Activated CD4-positive, CD25-positive, alpha-beta regulatory T cell (primary cell): ENCODE measurements at regions not wholly inside any gene's neighbourhood (a gene's known extent, or its start where the extent isn't known, plus 50 kb on each side); places are given as distances from the start of the nearest gene placed in this dataset.

ENCODE experiments used
- DNase-seq, 4 experiments: peaks; one replicate each; lab custom pipeline; 2025; lab: John Stamatoyannopoulos, UW

- no peak for DNase-seq
These were observed 1086.5 kb downstream of the EFNA5 start for GRCh38 chr5:106584268-106584667.

GRCh38 chr5:106578736-106579135, 1092.0 kb downstream of the EFNA5 start:
- DNase-seq = no peak

DNA sequence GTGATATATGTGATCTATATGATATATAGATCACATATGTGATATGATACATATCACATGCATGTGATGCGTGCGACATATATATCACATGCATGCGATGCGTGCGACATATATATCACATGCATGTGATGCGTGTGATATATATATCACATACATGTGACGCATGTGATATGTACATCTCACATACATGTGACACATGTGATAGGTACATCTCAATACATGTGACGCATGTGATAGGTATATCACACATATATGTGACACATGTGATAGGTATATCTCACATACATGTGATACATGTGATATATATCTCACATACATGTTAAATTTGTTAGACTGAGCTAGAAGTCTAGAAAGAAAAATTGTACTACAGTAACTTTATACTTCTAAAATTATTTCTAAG, 1095.9 kb downstream of the EFNA5 start:
- DNase-seq = no peak

GRCh38 chr5:106566031-106566430, 1104.7 kb downstream of the EFNA5 start:
- DNase-seq = no peak

DNA sequence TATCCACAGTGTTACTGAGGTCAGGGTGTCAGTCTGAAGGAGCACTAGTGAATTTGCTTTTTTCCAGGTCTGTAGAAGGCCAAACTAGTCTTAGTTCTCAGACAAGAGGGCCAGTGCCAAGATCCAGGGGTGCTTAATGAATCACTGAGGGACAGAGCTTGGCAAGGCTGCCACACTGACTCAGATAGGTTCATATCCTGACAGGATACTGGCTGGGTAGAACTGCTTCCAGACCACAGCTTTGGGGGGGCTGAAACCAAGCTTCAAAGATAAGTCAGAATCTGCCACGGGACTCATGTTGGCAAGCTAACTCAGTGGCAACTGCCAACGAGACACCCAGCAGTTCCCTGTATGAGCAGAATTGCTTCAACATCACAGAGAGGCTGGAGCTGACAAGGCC, 1125.4 kb downstream of the EFNA5 start:
- no peak for DNase-seq

DNA sequence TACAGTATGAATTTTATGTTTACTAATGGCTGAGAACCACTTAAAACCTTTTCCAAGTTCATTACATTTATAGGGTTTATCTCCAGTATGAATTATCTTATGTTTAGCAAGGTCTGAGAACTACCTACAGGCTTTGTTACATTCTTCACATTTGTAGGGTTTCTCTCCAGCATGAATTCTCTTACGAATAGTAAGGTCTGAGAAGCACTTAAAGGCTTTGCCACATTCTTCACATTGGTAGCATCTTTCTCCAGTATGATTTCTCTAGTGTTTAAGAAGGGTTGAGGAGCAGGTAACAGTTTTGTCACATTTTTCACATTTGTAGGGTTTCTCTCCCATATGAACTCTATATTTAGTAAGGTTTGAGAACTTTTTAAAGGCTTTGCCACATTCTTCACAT, 1127.4 kb downstream of the EFNA5 start:
- no peak for DNase-seq

DNA sequence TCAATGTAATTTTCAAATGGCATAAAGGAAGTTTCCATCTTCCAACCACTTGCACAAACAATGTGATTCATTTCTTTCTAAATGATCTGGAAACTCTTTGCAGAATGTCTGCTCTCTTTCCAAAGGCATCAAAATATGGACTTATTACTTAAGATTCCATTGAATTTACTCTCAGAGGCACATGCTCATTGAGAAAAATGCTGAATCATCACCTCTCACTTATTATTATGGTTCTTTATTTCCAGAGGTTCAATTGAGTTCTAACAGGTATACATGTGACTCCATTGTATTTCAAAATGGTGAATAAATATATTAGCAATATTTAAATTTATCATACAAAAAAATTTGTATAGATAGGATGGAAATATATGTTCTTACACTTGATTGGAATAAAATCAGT, 1140.6 kb downstream of the EFNA5 start:
- DNase-seq = no peak

GRCh38 chr5:106525438-106525837, 1145.3 kb downstream of the EFNA5 start:
- no peak for DNase-seq

DNA sequence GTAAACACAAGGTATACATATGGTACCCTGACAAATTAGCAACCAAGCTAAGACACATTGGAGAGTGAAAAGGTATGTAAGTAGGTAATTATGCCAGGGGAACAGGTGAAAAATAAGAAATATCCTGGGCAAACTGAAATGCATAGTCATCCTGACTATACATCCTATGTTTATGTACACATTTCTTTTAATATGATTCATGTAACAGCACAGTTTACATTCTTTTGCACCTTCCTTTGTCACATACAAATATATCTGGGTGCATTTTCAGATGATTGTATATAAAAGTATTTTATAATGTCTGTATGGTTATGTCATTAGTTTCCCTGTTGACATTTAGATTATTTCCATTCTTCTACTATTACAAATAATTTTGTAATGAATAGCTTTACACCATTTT, 1146.9 kb downstream of the EFNA5 start:
- DNase-seq = no peak

GRCh38 chr5:106522296-106522695, 1148.4 kb downstream of the EFNA5 start:
- no peak for DNase-seq

DNA sequence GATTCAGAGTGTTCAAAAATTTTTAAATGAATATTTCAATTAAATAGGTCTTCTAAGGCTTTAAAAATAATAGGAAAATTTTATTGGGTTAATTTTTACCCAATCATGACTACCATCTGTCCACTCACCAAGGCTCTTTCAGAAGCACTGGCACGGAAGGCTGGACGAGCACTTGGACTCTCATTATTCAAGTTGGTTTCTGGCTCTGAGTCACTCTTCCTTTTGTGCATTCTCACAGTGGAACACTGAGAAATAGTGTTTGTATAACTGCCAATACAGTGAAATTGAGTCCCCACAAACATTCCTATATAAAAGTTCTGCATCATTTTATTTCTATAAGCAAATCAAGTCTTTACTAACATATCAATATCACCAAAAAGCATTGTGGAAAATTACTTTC, 1149.0 kb downstream of the EFNA5 start:
- no peak for DNase-seq

DNA sequence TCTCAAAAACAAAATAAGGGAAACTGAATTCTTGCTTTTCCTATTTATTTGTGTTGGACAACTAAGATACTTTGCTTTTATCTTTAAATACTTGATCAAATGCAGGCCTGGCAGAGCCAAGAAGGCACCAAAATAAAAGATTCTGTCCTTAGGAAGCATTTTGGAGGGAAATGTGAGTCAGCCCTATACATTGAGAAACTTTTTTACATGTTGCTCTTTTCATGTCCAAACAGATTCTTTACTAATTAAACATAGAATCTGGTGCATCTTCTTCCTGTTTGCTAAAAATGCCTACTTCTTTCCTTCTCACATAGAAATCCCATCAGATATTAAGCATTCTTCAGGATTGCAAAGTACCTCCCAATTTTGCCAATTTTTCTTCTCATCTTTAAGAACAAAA, 1160.4 kb downstream of the EFNA5 start:
- no peak for DNase-seq

- DNase-seq = no peak
These were observed 1161.8 kb downstream of the EFNA5 start for GRCh38 chr5:106508894-106509293.

GRCh38 chr5:106493910-106494309, 1176.8 kb downstream of the EFNA5 start:
- no peak for DNase-seq

DNA sequence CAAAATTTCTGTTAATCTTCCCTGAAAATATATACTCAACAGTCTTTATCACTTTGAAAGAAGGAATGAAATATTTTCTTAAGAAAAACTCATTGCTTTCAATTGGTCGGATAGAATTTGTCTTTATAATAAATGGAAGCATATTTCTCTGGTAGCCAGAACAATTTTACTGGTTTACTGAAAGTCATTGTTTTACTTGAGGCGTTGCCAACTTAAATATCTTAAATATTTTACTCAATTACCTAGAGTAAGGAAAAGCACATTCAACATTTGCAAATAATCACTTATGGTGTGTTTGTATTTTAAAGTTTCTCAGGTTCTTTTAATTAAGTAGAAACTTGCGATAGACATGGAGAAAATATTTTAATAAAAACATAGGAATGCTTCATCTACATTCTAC, 1181.7 kb downstream of the EFNA5 start:
- no peak for DNase-seq

DNA sequence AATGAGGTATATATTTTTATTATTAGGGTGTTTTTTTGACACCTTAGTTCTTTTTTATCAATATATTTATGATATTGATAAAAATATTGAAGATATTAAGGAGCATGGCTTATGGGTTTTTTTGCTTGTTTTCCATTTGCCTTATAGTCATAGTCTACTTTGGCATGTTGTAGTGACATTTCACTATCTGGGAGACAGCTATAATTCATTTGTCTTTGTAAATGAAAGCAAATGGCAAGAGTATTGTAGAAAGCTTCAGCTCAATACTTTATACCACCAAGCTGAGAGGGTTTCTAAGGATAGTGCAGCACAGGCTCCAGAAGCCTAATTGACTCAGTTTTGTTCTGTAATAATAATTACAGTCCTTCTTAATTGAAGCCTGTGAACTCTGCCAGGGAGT, 1182.3 kb downstream of the EFNA5 start:
- no peak for DNase-seq

DNA sequence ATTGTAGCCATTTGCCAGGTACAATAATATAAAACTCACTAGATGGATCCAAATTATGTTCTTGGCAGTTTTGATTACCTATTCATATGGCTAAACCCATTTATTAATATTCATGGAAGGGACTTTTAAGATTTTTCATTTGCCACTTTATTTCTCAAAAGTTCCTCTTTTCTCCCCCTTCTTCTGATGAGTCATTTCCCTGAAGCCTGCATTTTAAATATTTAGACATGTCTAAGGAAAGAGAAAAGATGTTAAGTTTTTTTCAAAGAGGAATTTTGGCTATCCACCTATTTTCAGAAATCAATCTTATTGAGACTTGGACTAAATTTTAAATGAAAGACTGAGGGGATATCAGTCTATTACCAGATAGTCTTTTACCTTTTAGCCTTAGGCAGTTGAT, 1189.4 kb downstream of the EFNA5 start:
- no peak for DNase-seq

GRCh38 chr5:106476630-106477029, 1194.1 kb downstream of the EFNA5 start:
- DNase-seq = no peak

GRCh38 chr5:106474066-106474465, 1196.7 kb downstream of the EFNA5 start:
- DNase-seq = no peak

DNA sequence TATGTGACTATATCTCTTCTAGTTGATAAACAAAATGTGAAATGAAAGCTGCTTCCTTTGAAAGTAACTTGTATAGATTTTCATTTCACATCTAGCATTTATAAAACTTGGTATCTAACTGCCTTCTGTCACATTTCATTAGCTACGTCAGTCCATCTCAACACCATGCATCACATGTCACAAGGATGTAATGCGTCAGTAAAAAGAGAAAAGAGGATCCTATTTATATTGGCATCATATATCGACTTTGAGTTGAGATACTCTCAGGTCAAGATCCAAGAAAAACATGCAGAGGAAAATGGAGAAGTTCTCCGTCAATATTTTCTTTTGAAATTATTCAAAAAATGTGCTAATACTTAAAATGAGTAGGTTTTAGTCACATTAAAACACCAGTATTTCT, 1211.2 kb downstream of the EFNA5 start:
- no peak for DNase-seq

- no peak for DNase-seq
These were observed 1215.9 kb downstream of the EFNA5 start for GRCh38 chr5:106454651-106455415.

DNA sequence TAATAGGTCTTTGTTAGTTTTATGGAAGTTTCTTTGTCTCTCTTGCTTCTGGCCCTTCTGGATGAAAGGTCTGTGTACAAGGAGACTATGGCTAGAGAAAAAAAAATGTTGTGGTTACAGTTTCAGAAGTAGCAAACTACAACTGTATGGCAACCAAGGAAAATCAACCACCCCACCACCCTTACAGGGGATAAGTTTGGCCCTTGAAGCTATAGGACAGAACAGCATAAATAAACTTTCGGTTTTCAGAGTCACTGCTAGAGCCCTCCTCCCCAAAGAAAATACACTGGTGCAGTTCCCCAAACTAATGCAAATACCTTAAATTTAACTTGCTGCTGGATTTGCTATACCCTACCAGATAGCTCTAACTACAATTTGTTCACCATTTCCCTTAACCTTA, 1216.7 kb downstream of the EFNA5 start:
- DNase-seq = no peak

DNA sequence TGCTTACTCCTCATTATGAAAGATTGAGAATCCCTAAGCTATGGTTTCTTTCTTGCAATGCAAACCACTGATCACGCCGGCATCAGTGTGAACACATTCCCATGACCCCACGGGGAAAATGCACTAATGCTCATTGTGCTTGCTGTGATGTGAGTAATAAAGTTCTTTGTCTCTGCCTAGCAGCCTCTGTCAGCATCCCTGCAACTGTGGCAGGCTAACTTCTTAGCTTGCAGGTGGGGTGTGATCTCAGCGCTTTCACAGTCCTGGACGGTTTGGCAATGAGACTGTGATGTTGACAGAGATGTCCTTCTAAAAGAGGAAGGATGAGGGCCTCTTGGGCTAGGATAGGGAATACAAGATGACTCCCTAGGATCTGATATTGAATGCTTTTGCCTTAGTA, 1218.7 kb downstream of the EFNA5 start:
- DNase-seq = no peak

- DNase-seq = no peak
These were observed 1227.0 kb downstream of the EFNA5 start for GRCh38 chr5:106443746-106444145.
